ENCODE measurements at regions not wholly inside any gene's neighbourhood (a gene's known extent, or its start where the extent isn't known, plus 50 kb on each side); places are given as distances from the start of the nearest gene placed in this dataset.

DNA sequence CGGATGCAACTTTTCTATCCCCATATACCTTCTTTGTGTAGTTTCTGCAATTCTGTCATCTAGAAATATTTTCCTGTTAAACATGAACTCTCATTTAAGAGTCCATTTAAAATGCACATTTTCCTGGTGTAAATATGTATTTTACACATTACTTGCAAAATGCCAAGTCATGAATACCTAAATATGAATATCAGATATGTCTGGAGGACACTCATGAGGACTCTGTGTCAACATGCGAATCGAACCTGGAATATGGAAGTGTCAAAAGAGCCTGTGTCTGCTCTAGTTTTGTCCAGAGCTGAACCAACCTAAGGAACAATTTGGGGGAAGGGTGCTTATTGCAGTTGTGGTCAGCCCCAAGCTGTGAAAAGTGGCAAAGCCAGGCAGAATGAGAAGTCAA lies 163.7 kb upstream of the CELF2 start:
- TF ChIP-seq MYC (IDR thresholded peaks at IDR 0.05; ENCODE audit: borderline replicate concordance, low read length): no peak
- TF ChIP-seq, protein P1, sequence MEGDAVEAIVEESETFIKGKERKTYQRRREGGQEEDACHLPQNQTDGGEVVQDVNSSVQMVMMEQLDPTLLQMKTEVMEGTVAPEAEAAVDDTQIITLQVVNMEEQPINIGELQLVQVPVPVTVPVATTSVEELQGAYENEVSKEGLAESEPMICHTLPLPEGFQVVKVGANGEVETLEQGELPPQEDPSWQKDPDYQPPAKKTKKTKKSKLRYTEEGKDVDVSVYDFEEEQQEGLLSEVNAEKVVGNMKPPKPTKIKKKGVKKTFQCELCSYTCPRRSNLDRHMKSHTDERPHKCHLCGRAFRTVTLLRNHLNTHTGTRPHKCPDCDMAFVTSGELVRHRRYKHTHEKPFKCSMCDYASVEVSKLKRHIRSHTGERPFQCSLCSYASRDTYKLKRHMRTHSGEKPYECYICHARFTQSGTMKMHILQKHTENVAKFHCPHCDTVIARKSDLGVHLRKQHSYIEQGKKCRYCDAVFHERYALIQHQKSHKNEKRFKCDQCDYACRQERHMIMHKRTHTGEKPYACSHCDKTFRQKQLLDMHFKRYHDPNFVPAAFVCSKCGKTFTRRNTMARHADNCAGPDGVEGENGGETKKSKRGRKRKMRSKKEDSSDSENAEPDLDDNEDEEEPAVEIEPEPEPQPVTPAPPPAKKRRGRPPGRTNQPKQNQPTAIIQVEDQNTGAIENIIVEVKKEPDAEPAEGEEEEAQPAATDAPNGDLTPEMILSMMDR (IDR thresholded peaks at IDR 0.05): no peak
- TF ChIP-seq CBX2 (IDR thresholded peaks at IDR 0.05; ENCODE audit: borderline replicate concordance, low read depth): no peak
- TF ChIP-seq FOSL2 (IDR thresholded peaks at IDR 0.05): no peak
- no peak for TF ChIP-seq FOSL2 (CRISPR knock-in tag; IDR thresholded peaks at IDR 0.05)
